Superior temporal gyrus (tissue), 1 donor: ENCODE measurements at regions not wholly inside any gene's neighbourhood (a gene's known extent, or its start where the extent isn't known, plus 50 kb on each side); places are given as distances from the start of the nearest gene placed in this dataset.

Source experiments
- DNase-seq: peaks from one replicate; pipeline ENCODE4 v3.0.0-alpha.2; 2016; ENCODE audit errors: extremely low spot score

GRCh38 chr4:117326091-117326490 lies 240.7 kb upstream of the TRAM1L1 start:
- DNase-seq = no peak

GRCh38 chr4:117327491-117327890 lies 242.1 kb upstream of the TRAM1L1 start:
- peak; percentile 19 for DNase-seq

- no peak for DNase-seq
These were observed 243.0 kb upstream of the TRAM1L1 start for GRCh38 chr4:117328333-117328732.

GRCh38 chr4:117331817-117332216 lies 246.4 kb upstream of the TRAM1L1 start:
- no peak for DNase-seq

- no peak for DNase-seq
These were observed 249.2 kb upstream of the TRAM1L1 start for GRCh38 chr4:117334451-117335188.

- no peak for DNase-seq
These were observed 272.1 kb upstream of the TRAM1L1 start for GRCh38 chr4:117357437-117357836.

GRCh38 chr4:117357866-117358265 lies 272.5 kb upstream of the TRAM1L1 start:
- no peak for DNase-seq

- DNase-seq = no peak
These were observed 285.7 kb upstream of the TRAM1L1 start for GRCh38 chr4:117370944-117371668.

GRCh38 chr4:117375101-117375500 lies 289.7 kb upstream of the TRAM1L1 start:
- DNase-seq = no peak

- no peak for DNase-seq
These were observed 291.3 kb upstream of the TRAM1L1 start for GRCh38 chr4:117376692-117377091.

- no peak for DNase-seq
These were observed 293.6 kb upstream of the TRAM1L1 start for GRCh38 chr4:117378942-117379341.

- DNase-seq = peak; percentile 51
These were observed 298.1 kb upstream of the TRAM1L1 start for GRCh38 chr4:117383468-117383867.

GRCh38 chr4:117385526-117385925 lies 300.1 kb upstream of the TRAM1L1 start:
- DNase-seq = no peak

- no peak for DNase-seq
These were observed 301.7 kb upstream of the TRAM1L1 start for GRCh38 chr4:117387072-117387471.

GRCh38 chr4:117400039-117400835 lies 314.9 kb upstream of the TRAM1L1 start:
- DNase-seq = no peak

GRCh38 chr4:117412661-117413060 lies 327.3 kb upstream of the TRAM1L1 start:
- DNase-seq = no peak

GRCh38 chr4:117417856-117418255 lies 332.5 kb upstream of the TRAM1L1 start:
- no peak for DNase-seq

- no peak for DNase-seq
These were observed 335.6 kb upstream of the TRAM1L1 start for GRCh38 chr4:117420948-117421347.

- DNase-seq = no peak
These were observed 336.3 kb upstream of the TRAM1L1 start for GRCh38 chr4:117421706-117422105.

- no peak for DNase-seq
These were observed 336.9 kb upstream of the TRAM1L1 start for GRCh38 chr4:117422297-117422696.

GRCh38 chr4:117425636-117426035 lies 340.3 kb upstream of the TRAM1L1 start:
- DNase-seq = no peak

GRCh38 chr4:117428536-117428935 lies 343.2 kb upstream of the TRAM1L1 start:
- DNase-seq = no peak
